SK-N-SH (cell line): ENCODE measurements at regions not wholly inside any gene's neighbourhood (a gene's known extent, or its start where the extent isn't known, plus 50 kb on each side); places are given as distances from the start of the nearest gene placed in this dataset.
A peak's percentile ranks its signal among the peaks of the same experiment; 100 is the strongest.

Experiments
- CTCF ChIA-PET: fragments of 300-600, 350-600 bp; formaldehyde crosslinking; extraction: SDS; loops from one replicate; lab custom pipeline; 2021; lab: Yijun Ruan, JAX
- POLR2A ChIA-PET: fragments of 350-600 bp; sonication (Branson Sonifier 250); formaldehyde crosslinking; extraction: SDS; loops from one replicate; lab custom pipeline; 2020; ENCODE audit warnings: antibody characterized with exemption, inconsistent platforms; lab: Yijun Ruan, JAX
- DNase-seq: peaks from one replicate; pipeline ENCODE4 v3.0.0; 2012
- H2AFZ ChIP-seq: fragments of 200-600 bp; sonication (generic); 2 replicates; pipeline ENCODE4 v1.8.1; 2016; ENCODE audit warnings: antibody characterized with exemption, mild to moderate bottlenecking, low read depth
- H3F3A ChIP-seq: fragments of 200-600 bp; sonication (generic); replicated peaks from 2 replicates; pipeline ENCODE3; 2016; ENCODE audit warnings: antibody characterized with exemption, mild to moderate bottlenecking; ENCODE audit not compliant: insufficient read depth
- H3K27ac ChIP-seq, 2 experiments: fragments of 200-500 bp in 1 of 2; fragments of 200-600 bp in 1 of 2; sonication (Bioruptor generic) in 1 of 2; sonication (generic), shearing (Covaris generic) in 1 of 2; 2 replicates each; pipeline versions ENCODE4 v1.5.1 to v1.6.1; 2014 to 2016; ENCODE audit warnings: low read depth in 2 of 2, inconsistent platforms in 1 of 2, low read length in 1 of 2, mild to moderate bottlenecking in 1 of 2, mixed read lengths in 1 of 2
- H3K27me3 ChIP-seq: fragments of 200-600 bp; sonication (generic), shearing (Covaris generic); 2 replicates; pipeline ENCODE4 v1.6.1; 2016; ENCODE audit warnings: mixed run types; ENCODE audit not compliant: insufficient read depth
- H3K36me3 ChIP-seq, 2 experiments: fragments of 200-500 bp in 1 of 2; fragments of 200-600 bp in 1 of 2; sonication (Bioruptor generic) in 1 of 2; sonication (generic) in 1 of 2; replicated peaks in 1 of 2; 2 replicates each; pipeline versions ENCODE3 to v1.5.1; 2014 to 2016; ENCODE audit warnings: low read length in 1 of 2, mild to moderate bottlenecking in 1 of 2; ENCODE audit not compliant: insufficient read depth in 2 of 2, control insufficient read depth in 1 of 2
- H3K4me1 ChIP-seq, 2 experiments: fragments of 200-500 bp in 1 of 2; fragments of 200-600 bp in 1 of 2; sonication (Bioruptor generic) in 1 of 2; sonication (generic), shearing (Covaris generic) in 1 of 2; 2 replicates each; pipeline versions ENCODE4 v1.5.1 to v1.6.1; 2014 to 2016; ENCODE audit warnings: low read depth in 1 of 2, low read length in 1 of 2, mixed run types in 1 of 2; ENCODE audit not compliant: insufficient read depth in 2 of 2, control insufficient read depth in 1 of 2
- H3K4me2 ChIP-seq: fragments of 200-600 bp; sonication (generic), shearing (Covaris generic); 2 replicates; pipeline ENCODE4 v1.6.1; 2017; ENCODE audit warnings: mixed run types
- H3K4me3 ChIP-seq, 2 experiments: fragments of 200-500 bp in 1 of 2; fragments of 200-600 bp in 1 of 2; sonication (Bioruptor generic) in 1 of 2; sonication (generic), shearing (Covaris generic) in 1 of 2; 2 replicates each; pipeline versions ENCODE4 v1.5.1 to v1.8.1; 2014 to 2016; ENCODE audit warnings: low read depth in 2 of 2, inconsistent platforms in 1 of 2, low read length in 1 of 2, mild to moderate bottlenecking in 1 of 2, mixed read lengths in 1 of 2, moderate library complexity in 1 of 2
- H3K79me2 ChIP-seq: fragments of 200-600 bp; sonication (generic); 2 replicates; pipeline ENCODE4 v1.8.1; 2017; ENCODE audit warnings: mild to moderate bottlenecking; ENCODE audit not compliant: insufficient read depth
- H3K9ac ChIP-seq: fragments of 200-600 bp; sonication (generic); 2 replicates; pipeline ENCODE4 v1.6.1; 2017; ENCODE audit warnings: mixed run types
- H3K9me2 ChIP-seq: fragments of 200-600 bp; sonication (generic); 2 replicates; pipeline ENCODE4 v1.6.1; 2017; ENCODE audit warnings: mixed run types
- H3K9me3 ChIP-seq: fragments of 200-600 bp; sonication (generic); 2 replicates; pipeline ENCODE4 v1.6.1; 2017; ENCODE audit warnings: mixed run types, mild to moderate bottlenecking, moderate library complexity
- H4K20me1 ChIP-seq: fragments of 200-600 bp; sonication (generic); 2 replicates; pipeline ENCODE4 v1.6.1; 2017; ENCODE audit warnings: mild to moderate bottlenecking, mixed run types; ENCODE audit not compliant: insufficient read depth
- FOSL2 ChIP-seq: IDR thresholded peaks from 2 replicates; pipeline ENCODE4 v1.4.0; 2012; ENCODE audit warnings: low read depth, mild to moderate bottlenecking, moderate library complexity, borderline replicate concordance
- FOXJ3 ChIP-seq: sonication (generic); formaldehyde crosslinking; IDR thresholded peaks from 2 replicates; pipeline ENCODE4 v1.5.1; 2020; ENCODE audit warnings: mild to moderate bottlenecking, missing genetic modification reagents
- PBX3 ChIP-seq: IDR thresholded peaks from 2 replicates; pipeline ENCODE4; 2012
- POLR2AphosphoS5 ChIP-seq: IDR thresholded peaks from 2 replicates; pipeline ENCODE4 v1.6.1; 2012; ENCODE audit warnings: low read depth, low read length
- RAD21 ChIP-seq: IDR thresholded peaks from 2 replicates; pipeline ENCODE4 v1.6.1; 2012; ENCODE audit warnings: mild to moderate bottlenecking, low read length
- RCOR1 ChIP-seq: fragments of 150-350 bp; IDR thresholded peaks from 2 replicates; pipeline ENCODE4 v1.6.1; 2017; ENCODE audit warnings: antibody characterized with exemption, low read length
- RFX5 ChIP-seq: IDR thresholded peaks from 2 replicates; pipeline ENCODE4 v1.6.1; 2012; ENCODE audit warnings: mild to moderate bottlenecking, improper control_type of control experiment, low read length
- SIN3A ChIP-seq: IDR thresholded peaks from 2 replicates; pipeline ENCODE4 v1.6.1; 2012; ENCODE audit warnings: low read depth, mild to moderate bottlenecking, low read length, moderate library complexity, borderline replicate concordance
- SMC3 ChIP-seq: IDR thresholded peaks from 2 replicates; pipeline ENCODE4 v1.6.1; 2012; ENCODE audit warnings: low read depth, low read length, improper control_type of control experiment
- TAF1 ChIP-seq: IDR thresholded peaks from 2 replicates; pipeline ENCODE4 v1.6.1; 2012; ENCODE audit warnings: low read depth, mild to moderate bottlenecking, low read length, moderate library complexity, borderline replicate concordance
- TCF12 ChIP-seq: IDR thresholded peaks from 2 replicates; pipeline ENCODE4 v1.4.0; 2012
- TEAD4 ChIP-seq: IDR thresholded peaks from 2 replicates; pipeline ENCODE4 v1.4.0; 2012; ENCODE audit warnings: mild to moderate bottlenecking, borderline replicate concordance; ENCODE audit not compliant: insufficient read depth
- WGBS: methylation state at CpG from one replicate; pipeline ENCODE4 v1.1.6; 2017; ENCODE audit warnings: low lambda C conversion rate; 5-methylcytosine and 5-hydroxymethylcytosine counted together

- Histone ChIP-seq H3K4me3 (no peak overlapping the region), H3K79me2 (no peaks in the 10 kb centered on the region), H3K27ac (no peak overlapping the region), H3K27me3 (no peaks in the 10 kb centered on the region), H3K9me2 (no peaks in the 10 kb centered on the region), H4K20me1 (no peaks in the 10 kb centered on the region), H2AFZ (peak overlapping the region; percentile 30), H3K4me2 (no peak overlapping the region), H3K36me3 (no peaks in the 10 kb centered on the region), H3K9me3 (no peaks in the 10 kb centered on the region), H3K4me1 (peaks cover 0 to 6% of the 10 kb centered on the region in 2 experiments; a peak in 1 of 4 replicates), H3F3A (no peaks in the 10 kb centered on the region), H3K9ac (no peak overlapping the region)
- ChIA-PET CTCF (no interaction called here), POLR2A (no interaction called here)
- no peak for DNase-seq
- TF ChIP-seq TEAD4 (no peak), SMC3 (no peak), PBX3 (no peak), FOXJ3 (CRISPR knock-in tag) (no peak), SIN3A (no peak)
- 47% methylated on average over 1 of the region's 1 CpG for WGBS
These were observed 70.9 kb downstream of the HHEX start for GRCh38 chr10:92760609-92761008.

DNA sequence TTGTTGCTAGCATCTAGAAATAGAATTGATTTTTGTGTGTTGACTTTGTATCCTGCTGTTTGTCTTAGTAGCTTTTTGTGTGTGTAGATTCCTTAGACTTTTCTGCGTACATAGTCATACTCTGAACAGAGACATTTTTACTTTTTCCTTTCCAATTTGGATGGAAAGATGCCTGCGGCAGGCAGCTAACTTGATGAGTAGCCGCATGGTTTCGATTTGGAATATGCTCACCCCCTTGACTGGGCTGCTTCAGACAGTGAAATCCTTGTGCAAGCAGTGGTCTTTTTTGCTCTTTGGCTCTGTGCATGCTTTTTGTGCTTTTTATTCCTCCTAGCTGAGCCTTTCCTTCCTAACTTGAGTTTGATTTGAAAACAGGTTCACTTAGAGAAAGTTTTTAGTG is 71.8 kb downstream of the HHEX start:
- H3K4me3 ChIP-seq: no peak overlapping the region
- no peaks in the 10 kb centered on the region for H3K9me2 ChIP-seq
- no peak for TF ChIP-seq FOSL2
- TF ChIP-seq RFX5: no peak
- TF ChIP-seq TAF1: no peak
- no peak for TF ChIP-seq TCF12
- no peak for TF ChIP-seq RCOR1
- TF ChIP-seq PBX3: no peak
- no peak for TF ChIP-seq POLR2AphosphoS5
- TF ChIP-seq RAD21: no peak
- H2AFZ ChIP-seq: no peak overlapping the region
- no peaks in the 10 kb centered on the region for H4K20me1 ChIP-seq
- ChIA-PET POLR2A (no interaction called here), CTCF (no interaction called here)
- no peaks in the 10 kb centered on the region for H3F3A ChIP-seq
- H3K79me2 ChIP-seq: no peaks in the 10 kb centered on the region
- H3K9ac ChIP-seq: no peak overlapping the region
- no peak overlapping the region for H3K4me2 ChIP-seq
- no peak overlapping the region for H3K27ac ChIP-seq
- no peaks in the 10 kb centered on the region for H3K27me3 ChIP-seq
- H3K36me3 ChIP-seq: no peaks in the 10 kb centered on the region
- H3K4me1 ChIP-seq: no peaks in the 10 kb centered on the region; a peak in 1 of 4 replicates
- WGBS: 97% methylated on average over 4 of the region's 4 CpGs
- DNase-seq: no peak
- no peaks in the 10 kb centered on the region for H3K9me3 ChIP-seq
